K562 (cell line): ENCODE measurements at regions not wholly inside any gene's neighbourhood (a gene's known extent, or its start where the extent isn't known, plus 50 kb on each side); places are given as distances from the start of the nearest gene placed in this dataset.

Experiments used
- ATF3 ChIP-seq, 2 experiments: fragments of 450-650 bp in 1 of 2; sonication (generic) in 1 of 2; formaldehyde crosslinking in 1 of 2; IDR thresholded peaks in 1 of 2; conservative IDR thresholded peaks in 1 of 2; 2 replicates each; pipeline versions ENCODE4 v1.6.1 to v1.8.1; 2016 to 2023; ENCODE audit warnings: mild to moderate bottlenecking in 2 of 2, moderate library complexity in 2 of 2, inconsistent platforms in 1 of 2, missing genetic modification reagents in 1 of 2
- EZH2 ChIP-seq: IDR thresholded peaks from 2 replicates; pipeline ENCODE4 v1.6.1; 2012; ENCODE audit warnings: low read depth, mild to moderate bottlenecking, inconsistent platforms, low read length, borderline replicate concordance
- FOXA1 ChIP-seq: fragments of 450-650 bp; IDR thresholded peaks from 2 replicates; pipeline ENCODE4 v1.6.1; 2016; ENCODE audit warnings: mild to moderate bottlenecking, borderline replicate concordance
- HBP1 ChIP-seq: fragments of 450-650 bp; formaldehyde crosslinking; IDR thresholded peaks from 2 replicates; pipeline ENCODE4 v1.4.0; 2022; ENCODE audit warnings: missing genetic modification characterization
- NFYB ChIP-seq: IDR thresholded peaks from 2 replicates; pipeline ENCODE4 v1.6.1; 2011; ENCODE audit warnings: mild to moderate bottlenecking, moderate library complexity; ENCODE audit not compliant: insufficient read length; ENCODE audit errors: extremely low read depth
- SIN3A ChIP-seq, 2 experiments: fragments of 150-350 bp in 1 of 2; IDR thresholded peaks; 2 replicates each; pipeline ENCODE4 v1.6.1; 2011 to 2016; ENCODE audit warnings: borderline replicate concordance in 2 of 2, low read depth in 2 of 2, low read length in 2 of 2, mild to moderate bottlenecking in 2 of 2, moderate library complexity in 2 of 2; ENCODE audit not compliant: control insufficient read depth in 1 of 2

GRCh38 chr3:182019926-182020325, 308.2 kb downstream of the SOX2 start:
- no peak for TF ChIP-seq ATF3 (IDR thresholded peaks at IDR 0.05)
- TF ChIP-seq ATF3 (CRISPR knock-in tag; conservative IDR thresholded peaks at IDR 0.05), result no peak
- no peak for TF ChIP-seq NFYB
- no peak for TF ChIP-seq SIN3A (IDR thresholded peaks at IDR 0.05; ENCODE audit: borderline replicate concordance in 2 of 2, control insufficient read depth in 1 of 2, low read depth in 2 of 2, low read length in 2 of 2)
- TF ChIP-seq HBP1 (CRISPR knock-in tag), result no peak
- TF ChIP-seq FOXA1, result no peak
- no peak for TF ChIP-seq EZH2
